ENCODE measurements at regions not wholly inside any gene's neighbourhood (a gene's known extent, or its start where the extent isn't known, plus 50 kb on each side); places are given as distances from the start of the nearest gene placed in this dataset.

DNA sequence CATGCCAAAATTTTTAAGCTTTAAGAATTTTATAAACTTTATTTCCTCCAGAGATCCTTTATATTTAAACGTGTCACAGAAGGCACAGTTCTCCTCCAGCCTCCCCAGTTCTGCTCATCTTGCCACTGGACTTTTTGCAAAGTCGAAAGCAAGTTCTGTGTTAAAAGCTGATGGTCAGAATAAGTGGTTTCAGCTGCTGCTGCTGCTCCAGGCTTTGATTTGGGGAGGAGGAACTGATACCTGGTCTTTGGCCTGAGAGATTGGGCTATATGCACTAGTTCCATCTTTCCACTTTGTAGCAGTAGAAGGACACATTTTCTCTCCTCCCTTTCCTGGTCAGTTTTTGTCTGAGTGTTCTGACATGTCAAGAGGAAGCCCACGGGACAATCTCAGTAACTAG is 435.9 kb upstream of the PHF14 start:
- no peak overlapping the region for H3K4me3 ChIP-seq
- intact Hi-C loops (cut with micrococcal nuclease): no loop called here
- no peak for DNase-seq
- H3K27me3 ChIP-seq (ENCODE audit: low read depth): no peaks in the 10 kb centered on the region
- H3K4me1 ChIP-seq: no peaks in the 10 kb centered on the region
- H3K36me3 ChIP-seq: no peaks in the 10 kb centered on the region
- TF ChIP-seq, protein P1, sequence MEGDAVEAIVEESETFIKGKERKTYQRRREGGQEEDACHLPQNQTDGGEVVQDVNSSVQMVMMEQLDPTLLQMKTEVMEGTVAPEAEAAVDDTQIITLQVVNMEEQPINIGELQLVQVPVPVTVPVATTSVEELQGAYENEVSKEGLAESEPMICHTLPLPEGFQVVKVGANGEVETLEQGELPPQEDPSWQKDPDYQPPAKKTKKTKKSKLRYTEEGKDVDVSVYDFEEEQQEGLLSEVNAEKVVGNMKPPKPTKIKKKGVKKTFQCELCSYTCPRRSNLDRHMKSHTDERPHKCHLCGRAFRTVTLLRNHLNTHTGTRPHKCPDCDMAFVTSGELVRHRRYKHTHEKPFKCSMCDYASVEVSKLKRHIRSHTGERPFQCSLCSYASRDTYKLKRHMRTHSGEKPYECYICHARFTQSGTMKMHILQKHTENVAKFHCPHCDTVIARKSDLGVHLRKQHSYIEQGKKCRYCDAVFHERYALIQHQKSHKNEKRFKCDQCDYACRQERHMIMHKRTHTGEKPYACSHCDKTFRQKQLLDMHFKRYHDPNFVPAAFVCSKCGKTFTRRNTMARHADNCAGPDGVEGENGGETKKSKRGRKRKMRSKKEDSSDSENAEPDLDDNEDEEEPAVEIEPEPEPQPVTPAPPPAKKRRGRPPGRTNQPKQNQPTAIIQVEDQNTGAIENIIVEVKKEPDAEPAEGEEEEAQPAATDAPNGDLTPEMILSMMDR (IDR thresholded peaks at IDR 0.05; ENCODE audit: borderline replicate concordance): no peak
- peaks cover 16% of the 10 kb centered on the region for H3K9me3 ChIP-seq (replicated peaks)
- no peak overlapping the region for H3K27ac ChIP-seq (replicated peaks)

- H3K4me3 ChIP-seq: no peak overlapping the region
- no peaks in the 10 kb centered on the region for H3K36me3 ChIP-seq
- no peak for DNase-seq
- no peaks in the 10 kb centered on the region for H3K27me3 ChIP-seq (ENCODE audit: low read depth)
- intact Hi-C loops (cut with micrococcal nuclease): no loop called here
- H3K27ac ChIP-seq (replicated peaks): no peak overlapping the region
- no peaks in the 10 kb centered on the region for H3K4me1 ChIP-seq
- no peaks in the 10 kb centered on the region for H3K9me3 ChIP-seq (replicated peaks)
- TF ChIP-seq, protein P1 (IDR thresholded peaks at IDR 0.05; ENCODE audit: borderline replicate concordance): no peak
Observed at GRCh38 chr7:10557375-10557774, 416.3 kb upstream of the PHF14 start.

DNA sequence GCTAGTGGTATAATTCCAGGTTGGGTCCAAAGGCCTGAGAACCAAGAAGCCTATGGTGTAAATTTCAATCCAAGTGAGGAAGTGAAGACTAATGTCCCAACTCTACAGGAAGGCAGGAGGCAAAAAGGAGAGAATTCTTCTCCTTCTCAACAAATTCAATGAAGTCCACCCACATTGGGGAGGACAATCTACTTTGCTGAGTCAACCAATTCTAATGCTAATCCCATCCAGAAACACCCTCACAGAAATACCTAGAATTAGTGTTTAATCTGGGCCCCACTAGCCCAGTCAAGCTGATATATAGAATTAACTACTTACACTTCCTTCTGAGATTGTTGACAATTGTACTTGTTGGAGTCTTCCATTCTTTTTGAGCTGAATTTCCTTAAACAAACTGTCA is 413.2 kb upstream of the PHF14 start:
- TF ChIP-seq, protein P1 (IDR thresholded peaks at IDR 0.05; ENCODE audit: borderline replicate concordance): no peak
- no peak for DNase-seq
- Histone ChIP-seq H3K4me3 (no peak overlapping the region), H3K4me1 (no peaks in the 10 kb centered on the region), H3K9me3 (replicated peaks) (no peaks in the 10 kb centered on the region), H3K27ac (replicated peaks) (no peak overlapping the region), H3K27me3 (ENCODE audit: low read depth) (no peaks in the 10 kb centered on the region), H3K36me3 (no peaks in the 10 kb centered on the region)
- intact Hi-C loops (cut with micrococcal nuclease): no loop called here

GRCh38 chr7:10568891-10569290 is 404.8 kb upstream of the PHF14 start:
- Histone ChIP-seq H3K4me1 (no peaks in the 10 kb centered on the region), H3K27me3 (ENCODE audit: low read depth) (no peaks in the 10 kb centered on the region), H3K36me3 (no peaks in the 10 kb centered on the region), H3K4me3 (no peak overlapping the region), H3K9me3 (replicated peaks) (peaks cover 14% of the 10 kb centered on the region), H3K27ac (replicated peaks) (no peak overlapping the region)
- TF ChIP-seq, protein P1 (IDR thresholded peaks at IDR 0.05; ENCODE audit: borderline replicate concordance): no peak
- no peak for DNase-seq
- intact Hi-C loops (cut with micrococcal nuclease): no loop called here

DNA sequence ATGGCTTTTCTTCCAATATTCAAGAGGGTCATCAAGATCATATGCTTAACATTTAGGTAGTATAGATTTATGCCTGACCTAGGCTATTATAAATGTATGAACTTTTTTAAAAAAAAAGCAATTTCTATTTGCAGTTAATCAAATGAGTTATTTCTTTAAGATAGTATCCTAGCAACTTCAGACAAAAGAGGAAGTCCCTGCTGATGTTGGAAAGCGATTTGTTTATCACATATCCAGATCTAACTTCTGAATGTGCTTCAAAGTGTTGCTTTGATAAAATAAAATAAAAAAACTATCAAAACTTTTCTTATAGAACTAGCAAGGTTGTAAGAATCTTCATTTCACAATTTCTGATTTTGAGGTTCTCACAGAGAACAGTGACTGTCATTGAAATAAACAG is 401.9 kb upstream of the PHF14 start:
- no peak for DNase-seq
- no peak overlapping the region for H3K27ac ChIP-seq (replicated peaks)
- intact Hi-C loops (cut with micrococcal nuclease): no loop called here
- no peaks in the 10 kb centered on the region for H3K4me1 ChIP-seq
- no peaks in the 10 kb centered on the region for H3K36me3 ChIP-seq
- no peaks in the 10 kb centered on the region for H3K27me3 ChIP-seq (ENCODE audit: low read depth)
- H3K4me3 ChIP-seq: no peak overlapping the region
- H3K9me3 ChIP-seq (replicated peaks): peaks cover 4% of the 10 kb centered on the region
- TF ChIP-seq, protein P1 (IDR thresholded peaks at IDR 0.05; ENCODE audit: borderline replicate concordance): no peak

DNA sequence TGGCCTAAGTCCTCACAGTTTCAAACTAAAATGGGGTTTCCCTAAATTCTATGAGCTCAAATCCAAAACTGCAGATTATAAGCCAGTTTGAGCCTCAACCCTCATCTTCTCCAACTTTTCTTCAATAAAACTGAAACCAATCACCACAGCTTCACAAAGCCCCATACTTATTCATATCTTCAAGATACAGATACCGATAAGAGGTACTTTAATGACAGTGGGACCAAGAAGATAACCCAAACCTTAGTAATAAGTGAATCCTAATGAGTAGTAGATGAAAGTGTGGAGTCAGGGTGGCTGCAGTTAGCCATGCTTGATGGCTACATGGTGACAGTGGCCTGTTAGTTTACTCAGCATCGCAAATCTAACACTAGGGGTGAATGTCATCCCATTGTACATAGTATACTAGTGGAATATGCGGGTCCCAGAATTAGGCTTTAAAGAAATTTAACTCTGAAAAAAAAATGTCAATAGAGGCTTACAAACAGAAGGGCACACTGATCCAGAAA is 395.8 kb upstream of the PHF14 start:
- no peaks in the 10 kb centered on the region for H3K4me1 ChIP-seq
- H3K36me3 ChIP-seq: no peaks in the 10 kb centered on the region
- no peak overlapping the region for H3K27ac ChIP-seq (replicated peaks)
- intact Hi-C loops (cut with micrococcal nuclease): no loop called here
- TF ChIP-seq, protein P1 (IDR thresholded peaks at IDR 0.05; ENCODE audit: borderline replicate concordance): no peak
- H3K9me3 ChIP-seq (replicated peaks): no peaks in the 10 kb centered on the region
- H3K4me3 ChIP-seq: no peak overlapping the region
- no peak for DNase-seq
- H3K27me3 ChIP-seq (ENCODE audit: low read depth): no peaks in the 10 kb centered on the region

All from left ventricle myocardium inferior (tissue), 1 donor.